SK-N-MC (cell line): ENCODE measurements at regions not wholly inside any gene's neighbourhood (a gene's known extent, or its start where the extent isn't known, plus 50 kb on each side); places are given as distances from the start of the nearest gene placed in this dataset.

Experiments used
- EZH2 ChIP-seq: fragments of 200-600 bp; sonication (generic); IDR thresholded peaks from one replicate; pipeline ENCODE4 v1.6.1; 2017; ENCODE audit warnings: antibody characterized with exemption
- POLR2AphosphoS5 ChIP-seq: IDR thresholded peaks from 2 replicates; pipeline ENCODE4 v1.6.1; 2012; ENCODE audit warnings: mild to moderate bottlenecking, low read depth, low read length, borderline replicate concordance

DNA sequence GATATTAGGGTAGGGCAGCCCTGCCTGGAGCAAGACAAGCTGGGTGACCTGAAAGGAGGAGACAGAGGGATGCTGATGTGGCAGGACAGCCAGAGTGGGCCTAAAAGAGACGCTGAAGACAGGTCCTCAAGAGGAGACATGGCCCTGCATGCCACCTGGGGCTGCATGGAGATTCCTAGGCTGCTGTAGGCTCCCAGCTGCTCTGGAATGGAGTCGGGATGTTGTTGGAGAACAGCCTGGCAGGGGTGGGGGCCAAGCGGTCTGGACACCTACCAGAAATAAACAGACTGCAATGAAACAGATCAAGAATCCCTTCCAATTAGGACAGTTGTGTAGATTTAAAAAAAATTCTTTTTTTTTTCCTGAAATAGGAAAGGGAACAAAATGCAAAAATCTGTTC is 97.8 kb upstream of the NPAS2 start:
- TF ChIP-seq EZH2 = no peak
- TF ChIP-seq POLR2AphosphoS5 = no peak
